HG03108 (cell line): ENCODE measurements at regions not wholly inside any gene's neighbourhood (a gene's known extent, or its start where the extent isn't known, plus 50 kb on each side); places are given as distances from the start of the nearest gene placed in this dataset.
"Not testable (repeated sequence)": the region's sequence is repeated elsewhere in the genome, so short reads cannot be mapped to it uniquely, and the experiment has no call there.

Experiments used
- ATAC-seq: cut with Tn5 transposase; IDR thresholded peaks from one replicate; pipeline ENCODE4 v1.9.1; 2021; ENCODE audit warnings: moderate library complexity; ENCODE audit not compliant: unreplicated experiment

DNA sequence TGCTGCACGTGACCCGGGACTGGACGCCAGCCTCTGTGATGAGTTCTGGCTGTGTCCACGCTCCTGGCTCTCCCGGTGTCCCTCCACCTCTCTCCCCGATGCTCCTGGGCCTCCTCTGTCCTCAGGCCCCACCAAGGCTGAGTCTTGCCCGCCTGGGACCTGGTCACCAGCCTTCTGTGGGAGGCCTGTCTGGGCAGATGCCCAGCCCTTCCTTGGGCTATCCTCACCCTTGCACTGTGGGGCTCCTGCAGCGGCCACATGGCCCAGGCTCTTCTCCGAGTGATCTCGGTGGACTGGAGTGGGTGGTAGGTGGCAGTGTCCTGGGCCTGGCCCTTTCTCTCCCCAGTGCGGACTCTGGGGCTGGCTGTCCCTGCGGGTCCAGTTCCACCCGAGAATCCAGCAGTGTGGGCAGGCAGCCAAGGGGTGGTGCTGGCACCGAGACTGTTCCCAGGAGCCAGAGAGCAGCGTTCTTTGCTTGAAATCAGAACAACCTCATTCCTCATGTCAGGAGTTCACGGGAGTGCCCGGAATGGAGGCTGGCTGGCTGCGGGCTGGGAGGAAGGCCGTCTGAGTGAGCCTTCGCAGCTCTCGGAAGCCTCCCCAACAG is 94.6 kb downstream of the TMEM121 start:
- not testable (repeated sequence) for ATAC-seq

DNA sequence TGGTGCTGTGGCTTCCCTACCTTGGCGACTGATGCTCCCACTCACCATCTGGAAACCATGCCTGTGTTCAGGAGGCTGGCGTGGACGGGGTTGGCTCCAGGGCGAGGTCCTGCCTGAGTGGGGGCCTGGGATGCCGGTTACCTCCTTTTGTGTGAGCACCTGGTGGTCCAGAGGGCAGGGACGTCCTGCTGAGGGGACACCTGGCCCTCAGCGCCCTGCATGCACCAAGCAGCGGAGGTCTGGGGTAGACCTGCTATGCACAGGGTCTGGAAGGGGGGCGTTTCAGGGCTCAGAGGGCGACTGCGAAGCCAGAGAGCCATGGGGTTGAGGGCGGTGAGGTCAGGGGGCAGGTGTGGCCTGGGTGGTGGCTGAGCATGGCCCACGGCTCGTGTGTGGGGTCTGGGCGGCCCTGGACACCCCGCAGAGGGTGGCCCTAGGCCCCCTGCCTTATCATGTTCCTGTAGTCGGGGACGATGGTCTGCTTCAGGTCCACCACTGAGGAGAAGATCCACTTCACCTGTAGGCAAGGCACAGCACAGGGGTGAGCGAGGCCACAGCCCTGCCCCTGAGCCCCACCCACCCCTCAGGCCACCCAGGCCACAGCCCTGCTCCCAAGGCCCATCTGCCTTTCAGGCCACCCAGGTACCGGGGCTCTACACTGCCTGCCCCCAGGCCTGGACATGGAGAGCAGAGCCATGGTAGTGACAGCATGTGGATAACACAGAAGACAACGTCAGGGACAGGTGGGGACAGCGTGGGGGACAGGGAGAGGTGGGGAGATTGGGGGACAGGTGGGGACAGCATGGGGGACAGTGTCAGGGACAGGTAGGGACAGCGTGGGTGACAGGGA is 95.3 kb downstream of the TMEM121 start:
- not testable (repeated sequence) for ATAC-seq

DNA sequence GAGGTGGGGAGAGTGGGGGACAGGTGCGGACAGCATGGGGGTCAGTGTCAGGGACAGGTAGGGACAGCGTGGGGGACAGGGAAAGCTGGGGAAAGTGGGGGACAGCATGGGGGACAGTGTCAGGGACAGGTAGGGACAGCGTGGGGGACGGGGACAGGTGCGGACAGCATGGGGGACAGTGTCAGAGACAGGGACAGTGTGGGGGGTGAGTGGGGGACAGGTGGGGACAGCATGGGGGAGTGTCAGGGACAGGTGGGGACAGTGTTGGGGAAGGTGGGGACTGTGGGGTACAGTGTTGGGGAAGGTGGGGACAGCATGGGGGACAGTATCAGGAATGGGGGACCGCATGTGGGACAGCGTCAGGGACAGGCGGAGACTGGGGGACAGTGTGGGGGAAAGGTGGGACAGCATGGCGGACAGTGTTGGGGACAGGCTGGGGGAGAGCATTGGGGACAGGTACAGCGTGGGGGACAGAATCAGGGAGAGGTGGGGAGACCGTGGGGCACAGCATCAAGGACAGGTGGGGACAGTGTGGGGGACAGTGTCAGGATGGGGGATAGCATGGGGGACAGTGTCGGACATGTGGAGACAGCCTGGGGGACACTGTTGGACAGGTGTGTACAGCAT is 96.1 kb downstream of the TMEM121 start:
- no peak for ATAC-seq

DNA sequence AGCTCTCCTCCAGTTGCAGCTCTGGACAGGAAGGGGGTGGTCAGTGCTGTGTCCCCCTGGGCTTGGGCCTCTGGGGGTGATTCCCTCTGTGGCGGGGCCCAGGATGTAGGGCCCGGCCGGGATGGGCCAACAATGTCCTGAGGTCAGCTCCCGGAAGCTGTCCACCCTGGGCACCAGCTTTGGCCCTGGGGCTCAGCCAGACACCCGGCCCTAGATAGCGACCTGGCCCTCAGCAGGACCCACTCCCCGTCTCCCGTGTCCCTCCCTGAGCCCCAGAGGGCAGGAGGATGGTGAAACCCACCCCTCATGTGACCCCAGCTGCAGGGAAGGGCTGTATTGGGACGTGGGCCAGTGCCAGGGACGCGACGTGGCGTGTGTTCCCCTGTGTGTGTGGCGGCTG is 96.8 kb downstream of the TMEM121 start:
- not testable (repeated sequence) for ATAC-seq

DNA sequence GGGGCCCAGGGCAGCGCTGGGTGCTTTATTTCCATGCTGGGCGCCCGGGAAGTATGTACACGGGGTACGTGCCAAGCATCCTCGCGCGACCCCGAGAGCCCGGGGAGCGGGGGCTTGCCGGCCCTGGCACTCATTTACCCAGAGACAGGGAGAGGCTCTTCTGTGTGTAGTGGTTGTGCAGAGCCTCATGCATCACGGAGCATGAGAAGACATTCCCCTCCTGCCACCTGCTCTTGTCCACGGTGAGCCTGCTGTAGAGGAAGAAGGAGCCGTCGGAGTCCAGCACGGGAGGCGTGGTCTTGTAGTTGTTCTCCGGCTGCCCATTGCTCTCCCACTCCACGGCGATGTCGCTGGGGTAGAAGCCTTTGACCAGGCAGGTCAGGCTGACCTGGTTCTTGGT is 98.0 kb downstream of the TMEM121 start:
- not testable (repeated sequence) for ATAC-seq

DNA sequence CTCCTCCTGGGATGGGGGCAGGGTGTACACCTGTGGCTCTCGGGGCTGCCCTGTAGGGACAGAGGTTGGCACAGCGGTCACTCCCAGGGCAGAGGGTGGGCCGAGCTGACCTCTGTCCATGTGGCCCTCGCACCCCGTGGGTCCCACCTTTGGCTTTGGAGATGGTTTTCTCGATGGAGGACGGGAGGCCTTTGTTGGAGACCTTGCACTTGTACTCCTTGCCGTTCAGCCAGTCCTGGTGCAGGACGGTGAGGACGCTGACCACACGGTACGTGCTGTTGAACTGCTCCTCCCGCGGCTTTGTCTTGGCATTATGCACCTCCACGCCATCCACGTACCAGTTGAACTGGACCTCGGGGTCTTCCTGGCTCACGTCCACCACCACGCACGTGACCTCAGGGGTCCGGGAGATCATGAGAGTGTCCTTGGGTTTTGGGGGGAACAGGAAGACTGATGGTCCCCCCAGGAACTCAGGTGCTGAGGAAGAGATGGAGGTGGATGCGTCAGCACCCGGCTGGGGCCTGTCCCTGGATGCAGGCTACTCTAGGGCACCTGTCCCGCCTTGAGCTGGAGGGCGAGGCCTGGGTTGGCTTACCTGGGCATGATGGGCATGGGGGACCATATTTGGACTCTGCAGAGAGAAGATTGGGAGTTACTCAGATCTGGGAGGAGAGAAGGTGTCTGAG is 98.5 kb downstream of the TMEM121 start:
- ATAC-seq: not testable (repeated sequence)

DNA sequence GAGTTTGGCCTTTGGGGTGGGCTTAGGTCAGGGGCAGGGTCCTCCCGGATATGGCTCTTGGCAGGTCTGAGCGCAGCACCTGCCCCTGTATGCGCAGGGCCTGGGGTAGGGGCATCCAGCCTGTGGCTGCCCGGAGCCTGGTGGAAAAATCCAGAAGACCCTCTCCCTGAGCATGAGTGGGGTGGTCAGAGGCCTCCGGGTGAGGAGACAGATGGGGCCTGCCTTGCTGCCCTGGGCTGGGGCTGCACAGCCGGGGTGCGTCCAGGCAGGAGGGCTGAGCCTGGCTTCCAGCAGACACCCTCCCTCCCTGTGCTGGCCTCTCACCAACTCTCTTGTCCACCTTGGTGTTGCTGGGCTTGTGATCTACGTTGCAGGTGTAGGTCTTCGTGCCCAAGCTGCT is 99.1 kb downstream of the TMEM121 start:
- ATAC-seq: not testable (repeated sequence)

DNA sequence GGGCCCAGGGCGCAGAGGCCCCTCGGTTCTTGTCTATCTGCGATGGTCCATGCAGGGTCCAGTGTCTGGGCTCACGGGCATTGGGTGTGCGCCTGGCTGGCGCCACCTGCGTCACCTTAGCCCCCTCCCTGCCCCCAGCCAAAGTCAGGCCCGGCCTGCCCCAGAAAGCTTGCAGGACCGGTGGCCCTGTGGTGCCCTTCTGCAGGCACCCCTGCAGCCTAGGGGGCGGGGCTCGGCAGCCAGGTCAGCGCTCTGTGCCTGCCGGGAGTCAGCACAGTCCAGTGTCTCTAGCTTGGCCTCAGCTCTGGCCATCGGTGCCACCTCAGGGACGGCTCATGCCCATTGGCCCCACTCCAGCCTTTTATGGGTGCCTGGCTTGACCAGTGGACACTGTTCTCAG is 99.7 kb downstream of the TMEM121 start:
- not testable (repeated sequence) for ATAC-seq

DNA sequence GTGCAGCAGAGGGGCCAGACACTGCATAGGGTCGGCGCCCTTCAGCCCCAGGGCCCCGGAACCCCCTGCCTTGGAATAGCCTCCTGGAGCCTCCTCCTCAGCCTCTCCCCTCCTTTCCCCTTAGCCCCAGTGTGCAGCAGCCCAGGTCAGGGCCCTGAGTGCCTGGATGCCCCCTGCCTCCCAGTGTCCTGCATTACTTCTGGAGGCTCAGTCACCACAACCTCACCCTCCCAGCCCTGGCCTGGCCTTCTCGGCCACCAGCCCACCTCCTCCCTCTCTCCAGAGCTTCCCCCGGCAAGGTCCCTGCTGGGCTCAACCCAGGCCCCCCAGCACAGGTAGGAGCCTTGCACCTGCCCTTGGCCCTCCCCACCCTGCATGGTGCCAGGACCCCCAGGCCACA is 100.3 kb downstream of the TMEM121 start:
- not testable (repeated sequence) for ATAC-seq

DNA sequence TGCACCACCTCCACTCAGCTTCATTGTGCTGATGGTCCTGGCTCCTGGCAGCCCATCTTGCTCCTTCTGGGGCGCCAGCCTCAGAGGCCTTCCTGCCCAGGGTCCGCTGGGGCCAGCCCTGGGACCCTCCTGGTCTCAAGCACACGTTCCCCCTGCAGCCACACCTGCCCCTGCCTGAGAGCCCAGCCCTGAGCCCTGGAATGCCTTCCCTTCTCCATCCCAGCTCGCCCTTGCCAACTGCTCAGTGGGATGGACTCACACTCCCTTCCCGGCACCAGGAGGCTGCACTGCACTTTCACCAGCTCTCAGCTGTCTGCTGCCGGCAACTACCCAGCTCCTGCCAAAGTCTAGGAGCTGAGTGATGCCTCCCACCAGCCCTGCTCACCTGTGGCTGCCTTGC is 100.9 kb downstream of the TMEM121 start:
- not testable (repeated sequence) for ATAC-seq

DNA sequence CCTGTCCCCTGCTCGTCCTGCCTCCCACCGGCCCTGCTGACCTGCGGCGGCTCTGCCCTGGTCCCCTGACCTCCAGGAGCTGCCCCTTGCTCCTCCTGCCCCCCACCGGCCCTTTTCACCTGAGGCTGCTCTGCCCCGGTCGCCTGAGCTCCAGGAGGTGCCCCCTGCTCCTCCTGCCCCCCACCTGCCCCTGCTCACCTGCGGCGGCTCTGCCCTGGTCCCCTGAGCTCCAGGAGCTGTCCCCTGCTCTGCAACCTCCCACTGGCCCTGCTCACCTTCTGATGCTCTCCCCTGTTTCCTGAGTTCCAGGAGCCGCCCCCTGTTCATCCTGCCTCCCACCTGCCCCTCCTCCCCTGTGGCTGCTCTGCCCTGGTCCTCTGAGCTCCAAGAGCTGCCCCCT is 101.3 kb downstream of the TMEM121 start:
- ATAC-seq: no peak

DNA sequence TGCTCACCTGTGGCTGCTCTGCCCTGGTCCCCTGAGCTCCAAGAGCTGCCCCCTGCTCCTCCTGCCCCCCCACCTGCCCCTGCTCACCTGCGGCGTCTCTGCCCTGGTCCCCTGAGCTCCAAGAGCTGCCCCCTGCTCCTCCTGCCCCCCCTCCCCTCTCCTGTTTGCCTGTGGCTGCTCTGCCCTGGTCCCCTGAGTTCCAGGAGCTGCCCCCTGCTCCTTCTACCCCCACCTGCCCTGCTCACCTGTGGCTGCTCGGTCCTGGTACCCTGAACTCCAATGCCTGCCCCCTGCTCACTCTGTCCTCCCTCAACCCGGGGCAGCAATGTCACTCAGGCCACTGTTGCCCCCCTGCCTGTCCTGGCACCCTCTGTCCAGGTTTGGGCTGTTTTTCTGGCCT is 101.7 kb downstream of the TMEM121 start:
- ATAC-seq: not testable (repeated sequence)

DNA sequence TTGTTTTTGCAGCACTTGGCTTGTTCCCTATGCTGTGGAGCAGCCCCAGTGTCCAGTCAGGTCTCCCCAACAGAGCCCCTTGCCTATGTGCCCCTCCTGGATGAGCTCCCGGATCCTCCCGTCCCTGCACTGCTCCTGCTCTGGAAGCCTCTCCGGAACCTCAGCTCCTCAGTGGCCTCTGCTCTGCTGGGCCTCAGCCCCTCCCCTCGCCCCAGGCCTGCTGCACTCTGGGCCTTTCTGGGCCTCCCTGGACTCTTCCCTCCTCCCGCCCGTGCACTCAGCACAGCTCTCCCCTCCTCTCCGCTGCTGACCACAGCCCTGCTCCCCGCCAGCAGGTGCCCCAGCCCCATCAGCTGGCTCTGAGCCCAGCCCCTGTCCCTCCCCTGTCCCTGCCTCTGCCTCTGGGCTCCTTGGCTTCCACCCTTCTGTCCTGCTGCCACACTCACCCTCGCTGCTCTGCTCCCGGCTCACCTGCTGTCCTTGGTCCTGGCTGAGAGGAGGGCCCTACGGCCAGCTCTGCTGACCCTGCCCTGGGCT is 102.2 kb downstream of the TMEM121 start:
- not testable (repeated sequence) for ATAC-seq

DNA sequence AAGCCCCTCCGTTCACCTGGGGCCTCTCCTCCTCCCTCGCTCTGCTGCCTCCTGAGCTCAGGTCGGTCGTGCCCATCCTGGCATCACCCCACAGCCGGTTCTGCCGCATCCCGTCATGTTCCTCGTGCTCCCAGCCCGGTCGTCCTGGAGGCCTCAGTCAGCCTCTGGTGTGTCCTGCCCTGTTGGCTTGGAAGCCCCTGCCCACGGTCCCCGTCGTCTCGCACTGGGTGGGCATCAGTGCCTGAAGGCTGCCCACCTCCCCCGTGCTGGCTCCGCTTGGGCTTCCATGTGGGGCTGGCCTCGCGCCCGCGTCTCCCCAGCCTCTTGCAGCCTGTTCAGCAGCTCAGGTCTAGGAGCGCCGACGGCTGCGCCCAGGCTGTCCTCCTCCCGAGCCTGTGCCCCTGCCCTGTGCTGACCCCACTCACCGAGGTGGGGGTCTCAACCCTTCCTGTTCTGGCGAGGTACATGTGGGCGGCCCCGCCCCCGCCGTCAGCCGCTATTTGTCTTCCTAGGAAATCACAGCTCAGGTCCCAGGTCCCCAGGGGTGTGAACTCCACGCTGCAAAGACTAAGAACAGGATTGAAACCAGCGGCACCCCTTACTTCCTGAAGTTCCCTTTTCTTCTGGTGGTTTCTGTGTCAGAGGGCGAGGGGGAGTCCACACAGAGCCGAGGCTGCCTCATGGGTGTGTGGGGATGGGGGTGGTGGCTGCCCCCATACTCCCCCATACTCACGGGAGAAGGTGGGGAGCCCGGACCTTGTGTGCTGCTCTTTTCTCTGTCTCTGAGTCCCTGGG is 102.9 kb downstream of the TMEM121 start:
- ATAC-seq: not testable (repeated sequence)

DNA sequence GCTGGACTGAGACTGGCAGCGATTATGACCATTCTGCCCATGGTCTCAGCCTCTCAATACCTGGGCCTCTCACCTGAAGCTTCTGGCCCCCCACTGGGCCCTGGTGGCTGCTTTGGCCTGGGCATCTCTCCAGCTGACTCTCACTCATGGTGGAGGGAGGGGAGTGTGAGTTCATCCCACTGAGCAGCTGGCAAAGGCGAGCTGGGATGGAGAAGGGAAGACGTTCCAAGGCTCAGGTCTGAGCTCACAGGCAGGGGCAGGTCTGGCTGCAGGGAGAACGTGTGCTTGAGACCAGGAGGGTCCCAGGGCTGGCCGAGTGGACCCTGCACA is 103.5 kb downstream of the TMEM121 start:
- no peak for ATAC-seq

DNA sequence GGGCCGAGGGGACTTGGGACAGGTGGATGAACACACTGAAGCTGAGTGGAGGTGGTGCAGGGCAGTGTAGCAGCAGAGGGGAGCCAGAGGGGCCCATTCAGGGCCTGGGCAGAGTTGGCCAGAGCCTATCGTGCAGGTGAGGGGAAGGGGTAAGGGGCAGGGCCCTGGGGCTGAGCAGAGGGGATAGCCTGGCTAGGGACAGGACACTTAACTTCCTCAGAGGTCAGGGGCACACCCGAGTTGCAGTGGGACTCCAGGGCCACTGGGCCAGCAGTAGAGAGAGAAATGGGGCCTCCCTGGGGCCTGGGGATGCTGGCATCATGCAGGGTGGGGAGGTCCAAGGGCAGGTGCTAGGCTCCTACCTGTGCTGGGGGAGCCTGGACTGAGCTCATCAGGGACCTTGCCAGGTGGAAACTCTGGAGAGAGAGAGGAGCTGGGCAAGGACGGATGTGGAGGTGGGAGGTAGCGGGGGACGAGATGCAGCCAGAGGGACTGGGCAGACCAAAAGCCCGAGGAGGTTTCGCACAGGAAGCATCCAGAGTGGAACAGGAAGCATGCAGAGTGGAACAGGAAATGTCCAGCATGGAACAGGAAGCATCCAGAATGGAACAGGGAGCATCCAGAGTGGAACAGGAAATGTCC is 104.0 kb downstream of the TMEM121 start:
- not testable (repeated sequence) for ATAC-seq

DNA sequence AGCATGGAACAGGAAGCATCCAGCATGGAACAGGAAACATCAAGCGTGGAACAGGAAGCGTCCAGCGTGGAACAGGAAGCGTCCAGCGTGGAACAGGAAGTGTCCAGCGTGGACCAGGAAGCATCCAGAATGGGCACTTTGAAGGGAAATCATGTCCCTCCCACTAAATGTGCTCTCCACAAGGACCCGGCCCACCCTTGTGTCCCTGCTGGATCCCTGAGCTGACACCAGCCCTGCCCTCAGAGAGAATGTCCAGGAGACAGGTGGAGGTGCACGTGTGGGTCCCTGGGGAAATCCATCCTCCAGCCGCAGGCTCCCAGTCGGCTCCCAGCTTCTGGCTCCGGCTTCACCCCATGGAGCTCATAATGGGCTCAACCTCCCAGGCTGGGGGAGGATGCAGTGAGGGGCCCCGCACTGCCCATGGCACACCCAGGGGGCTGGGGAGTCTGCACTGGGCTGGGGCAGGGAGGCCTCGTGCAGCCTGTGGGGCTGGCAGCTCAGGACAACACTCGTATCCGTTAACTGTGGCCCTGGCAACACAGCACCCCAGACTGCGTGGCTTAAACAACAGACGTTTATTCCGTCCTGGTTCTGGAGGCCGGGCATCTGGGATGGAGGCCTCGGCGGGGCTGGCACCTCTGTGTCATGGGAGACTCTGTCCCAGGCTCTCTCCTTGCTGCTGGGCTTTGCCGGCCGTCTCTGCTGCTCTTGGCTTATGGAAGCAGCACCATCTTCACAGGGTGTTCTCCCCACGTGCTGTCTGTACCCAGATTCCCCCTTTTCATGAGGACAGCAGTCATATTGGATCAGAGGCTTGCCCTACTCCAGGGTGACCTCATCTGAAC is 104.8 kb downstream of the TMEM121 start:
- not testable (repeated sequence) for ATAC-seq

DNA sequence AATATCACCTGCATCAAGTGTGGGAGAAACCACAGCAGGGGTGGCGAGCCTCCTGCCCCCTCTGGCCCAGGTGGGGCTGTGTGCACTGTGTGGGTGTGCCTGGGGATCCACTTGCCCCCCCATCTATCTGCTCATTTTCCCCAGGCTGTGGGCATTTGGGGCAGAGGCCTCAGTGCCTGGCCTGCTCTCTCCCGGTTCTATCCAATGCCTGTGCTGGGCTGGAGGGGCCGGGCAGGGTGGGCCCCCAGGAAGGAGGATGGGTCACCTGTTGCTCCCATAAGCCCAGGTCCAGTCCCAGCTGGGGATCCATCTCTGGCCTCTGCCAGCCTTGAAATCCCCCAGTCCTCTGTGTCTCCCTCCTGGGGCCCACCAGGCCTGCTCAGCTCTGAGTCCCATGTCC is 105.6 kb downstream of the TMEM121 start:
- ATAC-seq: no peak

DNA sequence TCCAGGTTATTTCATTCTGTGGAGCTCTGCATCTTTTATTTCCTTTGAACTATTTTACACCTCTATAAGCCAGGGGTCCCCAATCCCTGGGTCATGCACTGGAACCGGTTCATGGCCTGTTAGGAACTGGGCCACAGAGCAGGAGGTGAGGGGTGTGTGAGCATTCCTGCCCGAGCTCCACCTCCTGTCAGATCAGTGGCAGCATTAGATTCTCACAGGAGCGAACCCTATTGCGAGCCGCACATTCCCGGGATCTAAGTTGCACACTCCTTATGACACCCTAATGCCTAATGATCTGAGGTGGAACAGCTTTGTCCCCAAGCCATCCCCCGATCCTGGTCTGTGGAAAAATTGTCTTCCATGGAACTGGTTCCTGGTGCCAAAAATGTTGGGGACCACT is 107.2 kb downstream of the TMEM121 start:
- ATAC-seq: not testable (repeated sequence)
